ENCODE measurements at regions not wholly inside any gene's neighbourhood (a gene's known extent, or its start where the extent isn't known, plus 50 kb on each side); places are given as distances from the start of the nearest gene placed in this dataset.

- no peak for DNase-seq (ENCODE audit: low read depth, low spot score)
- no peaks in the 10 kb centered on the region for H3K27me3 ChIP-seq (ENCODE audit: control insufficient read depth in 2 of 2, insufficient read depth in 2 of 2, low read length in 2 of 2)
- H3K9me3 ChIP-seq (replicated peaks; ENCODE audit: control insufficient read depth, insufficient read depth, low read length): no peaks in the 10 kb centered on the region
- no peak overlapping the region for H2AFZ ChIP-seq (ENCODE audit: low read depth, low read length)
- no peaks in the 10 kb centered on the region for H4K20me1 ChIP-seq (replicated peaks; ENCODE audit: control insufficient read depth, extremely low read depth, insufficient read depth, low read length)
- BruUV-seq (replicated peaks): no TSS peak
- no peak for FAIRE-seq
- no peak overlapping the region for H3K4me2 ChIP-seq (ENCODE audit: insufficient read depth, low read length)
- H3K79me2 ChIP-seq (ENCODE audit: control insufficient read depth, insufficient read depth, low read length): no peaks in the 10 kb centered on the region
- intact Hi-C loops (cut with micrococcal nuclease) (no loop called here), dilution Hi-C loops (cut with MboI; ENCODE audit: extremely low pct_ligation_motif_present, low sequenced_read_pairs) (no loop called here)
- TF ChIP-seq GATA2 (IDR thresholded peaks at IDR 0.05; ENCODE audit: insufficient read depth, insufficient read length, low read depth, low read length) (no peak), JUN (IDR thresholded peaks at IDR 0.05; ENCODE audit: borderline replicate concordance, insufficient read depth, insufficient read length, low read depth) (no peak), EZH2 (IDR thresholded peaks at IDR 0.05; ENCODE audit: borderline replicate concordance, low read depth, low read length, severe bottlenecking) (no peak), POLR2AphosphoS5 (IDR thresholded peaks at IDR 0.05; ENCODE audit: insufficient read depth, low read depth, low read length) (no peak), FOS (IDR thresholded peaks at IDR 0.05; ENCODE audit: borderline replicate concordance, insufficient read depth, low read length) (no peak)
- TF ChIP-seq, protein P1, sequence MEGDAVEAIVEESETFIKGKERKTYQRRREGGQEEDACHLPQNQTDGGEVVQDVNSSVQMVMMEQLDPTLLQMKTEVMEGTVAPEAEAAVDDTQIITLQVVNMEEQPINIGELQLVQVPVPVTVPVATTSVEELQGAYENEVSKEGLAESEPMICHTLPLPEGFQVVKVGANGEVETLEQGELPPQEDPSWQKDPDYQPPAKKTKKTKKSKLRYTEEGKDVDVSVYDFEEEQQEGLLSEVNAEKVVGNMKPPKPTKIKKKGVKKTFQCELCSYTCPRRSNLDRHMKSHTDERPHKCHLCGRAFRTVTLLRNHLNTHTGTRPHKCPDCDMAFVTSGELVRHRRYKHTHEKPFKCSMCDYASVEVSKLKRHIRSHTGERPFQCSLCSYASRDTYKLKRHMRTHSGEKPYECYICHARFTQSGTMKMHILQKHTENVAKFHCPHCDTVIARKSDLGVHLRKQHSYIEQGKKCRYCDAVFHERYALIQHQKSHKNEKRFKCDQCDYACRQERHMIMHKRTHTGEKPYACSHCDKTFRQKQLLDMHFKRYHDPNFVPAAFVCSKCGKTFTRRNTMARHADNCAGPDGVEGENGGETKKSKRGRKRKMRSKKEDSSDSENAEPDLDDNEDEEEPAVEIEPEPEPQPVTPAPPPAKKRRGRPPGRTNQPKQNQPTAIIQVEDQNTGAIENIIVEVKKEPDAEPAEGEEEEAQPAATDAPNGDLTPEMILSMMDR (IDR thresholded peaks at IDR 0.05; ENCODE audit: extremely low read depth in 1 of 2, insufficient read depth in 1 of 2, low read depth in 1 of 2, low read length in 2 of 2): no peak
- ChIA-PET POLR2A (no interaction called here), CTCF (no interaction called here)
- no peak overlapping the region for H3K27ac ChIP-seq (ENCODE audit: insufficient read depth, low read depth, low read length)
- H3K9ac ChIP-seq (replicated peaks; ENCODE audit: extremely low read depth, insufficient read depth, low read length): no peak overlapping the region
- H3K4me3 ChIP-seq (replicated peaks in 1 of 3; ENCODE audit: insufficient read depth in 1 of 3, low read depth in 1 of 3, low read length in 3 of 3): no peak overlapping the region
- H3K4me1 ChIP-seq (ENCODE audit: control insufficient read depth, extremely low read depth, insufficient read depth, low read length): no peaks in the 10 kb centered on the region
- no peaks in the 10 kb centered on the region for H3K9me1 ChIP-seq (replicated peaks; ENCODE audit: control insufficient read depth, extremely low read depth, insufficient read depth, low read length)
- no peaks in the 10 kb centered on the region for H3K36me3 ChIP-seq (ENCODE audit: control insufficient read depth in 2 of 2, extremely low read depth in 1 of 2, insufficient read depth in 2 of 2, low read length in 2 of 2)
Observed at GRCh38 chr4:81290813-81291212, 75.8 kb upstream of the PRKG2 start.

- no peak overlapping the region for H3K9ac ChIP-seq (replicated peaks; ENCODE audit: extremely low read depth, insufficient read depth, low read length)
- H3K4me1 ChIP-seq (ENCODE audit: control insufficient read depth, extremely low read depth, insufficient read depth, low read length): no peaks in the 10 kb centered on the region
- dilution Hi-C loops (cut with MboI; ENCODE audit: extremely low pct_ligation_motif_present, low sequenced_read_pairs) (no loop called here), intact Hi-C loops (cut with micrococcal nuclease) (no loop called here)
- no peak overlapping the region for H2AFZ ChIP-seq (ENCODE audit: low read depth, low read length)
- no peaks in the 10 kb centered on the region for H3K9me3 ChIP-seq (replicated peaks; ENCODE audit: control insufficient read depth, insufficient read depth, low read length)
- DNase-seq (ENCODE audit: low read depth, low spot score) (no peak), FAIRE-seq (no peak)
- no peak overlapping the region for H3K4me3 ChIP-seq (replicated peaks in 1 of 3; ENCODE audit: insufficient read depth in 1 of 3, low read depth in 1 of 3, low read length in 3 of 3)
- no peaks in the 10 kb centered on the region for H4K20me1 ChIP-seq (replicated peaks; ENCODE audit: control insufficient read depth, extremely low read depth, insufficient read depth, low read length)
- CTCF ChIA-PET: no interaction called here
- POLR2A ChIA-PET: no interaction called here
- H3K4me2 ChIP-seq (ENCODE audit: insufficient read depth, low read length): no peak overlapping the region
- no peaks in the 10 kb centered on the region for H3K79me2 ChIP-seq (ENCODE audit: control insufficient read depth, insufficient read depth, low read length)
- H3K9me1 ChIP-seq (replicated peaks; ENCODE audit: control insufficient read depth, extremely low read depth, insufficient read depth, low read length): no peaks in the 10 kb centered on the region
- no peaks in the 10 kb centered on the region for H3K27me3 ChIP-seq (ENCODE audit: control insufficient read depth in 2 of 2, insufficient read depth in 2 of 2, low read length in 2 of 2)
- TF ChIP-seq POLR2AphosphoS5 (IDR thresholded peaks at IDR 0.05; ENCODE audit: insufficient read depth, low read depth, low read length): no peak
- TF ChIP-seq, protein P2, sequence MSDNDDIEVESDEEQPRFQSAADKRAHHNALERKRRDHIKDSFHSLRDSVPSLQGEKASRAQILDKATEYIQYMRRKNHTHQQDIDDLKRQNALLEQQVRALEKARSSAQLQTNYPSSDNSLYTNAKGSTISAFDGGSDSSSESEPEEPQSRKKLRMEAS (IDR thresholded peaks at IDR 0.05; ENCODE audit: insufficient read depth, insufficient read length): no peak
- no peak for TF ChIP-seq FOS (IDR thresholded peaks at IDR 0.05; ENCODE audit: borderline replicate concordance, insufficient read depth, low read length)
- TF ChIP-seq EZH2 (IDR thresholded peaks at IDR 0.05; ENCODE audit: borderline replicate concordance, low read depth, low read length, severe bottlenecking): no peak
- TF ChIP-seq JUN (IDR thresholded peaks at IDR 0.05; ENCODE audit: borderline replicate concordance, insufficient read depth, insufficient read length, low read depth): no peak
- no peak for TF ChIP-seq MYC (IDR thresholded peaks at IDR 0.05; ENCODE audit: low read depth, low read length)
- TF ChIP-seq, protein P1 (IDR thresholded peaks at IDR 0.05; ENCODE audit: extremely low read depth in 1 of 2, insufficient read depth in 1 of 2, low read depth in 1 of 2, low read length in 2 of 2): no peak
- no peak for TF ChIP-seq POLR2A (IDR thresholded peaks at IDR 0.05; ENCODE audit: low read depth, low read length)
- no peak for TF ChIP-seq GATA2 (IDR thresholded peaks at IDR 0.05; ENCODE audit: insufficient read depth, insufficient read length, low read depth, low read length)
- no TSS peak for BruUV-seq (replicated peaks)
- H3K36me3 ChIP-seq (ENCODE audit: control insufficient read depth in 2 of 2, extremely low read depth in 1 of 2, insufficient read depth in 2 of 2, low read length in 2 of 2): no peaks in the 10 kb centered on the region
- no peak overlapping the region for H3K27ac ChIP-seq (ENCODE audit: insufficient read depth, low read depth, low read length)
Observed at GRCh38 chr4:81287101-81287500, 72.1 kb upstream of the PRKG2 start.
